ENCODE measurements at regions not wholly inside any gene's neighbourhood (a gene's known extent, or its start where the extent isn't known, plus 50 kb on each side); places are given as distances from the start of the nearest gene placed in this dataset.

DNA sequence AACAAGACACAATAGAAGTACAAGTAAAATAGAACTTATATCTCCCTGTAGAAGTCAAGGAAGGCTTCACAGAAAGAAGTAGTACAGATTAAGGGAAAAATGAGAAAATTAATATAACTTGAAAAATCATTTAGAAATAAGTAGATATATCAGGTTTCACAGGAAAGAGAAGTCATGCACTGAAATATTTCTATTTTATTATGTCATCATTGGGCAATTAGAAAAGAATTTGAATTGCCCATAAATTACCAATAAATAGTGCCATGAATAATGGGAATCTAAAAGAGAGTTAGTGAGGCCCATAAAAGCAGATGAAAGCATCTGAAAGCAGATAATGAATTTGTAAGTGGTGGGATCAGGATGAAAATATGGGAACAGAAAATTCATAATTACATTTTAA lies 1597.8 kb downstream of the PLA2G4A start:
- TF ChIP-seq, protein P1, sequence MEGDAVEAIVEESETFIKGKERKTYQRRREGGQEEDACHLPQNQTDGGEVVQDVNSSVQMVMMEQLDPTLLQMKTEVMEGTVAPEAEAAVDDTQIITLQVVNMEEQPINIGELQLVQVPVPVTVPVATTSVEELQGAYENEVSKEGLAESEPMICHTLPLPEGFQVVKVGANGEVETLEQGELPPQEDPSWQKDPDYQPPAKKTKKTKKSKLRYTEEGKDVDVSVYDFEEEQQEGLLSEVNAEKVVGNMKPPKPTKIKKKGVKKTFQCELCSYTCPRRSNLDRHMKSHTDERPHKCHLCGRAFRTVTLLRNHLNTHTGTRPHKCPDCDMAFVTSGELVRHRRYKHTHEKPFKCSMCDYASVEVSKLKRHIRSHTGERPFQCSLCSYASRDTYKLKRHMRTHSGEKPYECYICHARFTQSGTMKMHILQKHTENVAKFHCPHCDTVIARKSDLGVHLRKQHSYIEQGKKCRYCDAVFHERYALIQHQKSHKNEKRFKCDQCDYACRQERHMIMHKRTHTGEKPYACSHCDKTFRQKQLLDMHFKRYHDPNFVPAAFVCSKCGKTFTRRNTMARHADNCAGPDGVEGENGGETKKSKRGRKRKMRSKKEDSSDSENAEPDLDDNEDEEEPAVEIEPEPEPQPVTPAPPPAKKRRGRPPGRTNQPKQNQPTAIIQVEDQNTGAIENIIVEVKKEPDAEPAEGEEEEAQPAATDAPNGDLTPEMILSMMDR (IDR thresholded peaks at IDR 0.05): no peak
- TF ChIP-seq POLR2A (IDR thresholded peaks at IDR 0.05): no peak

All from right lobe of liver (tissue), 4 donors.